Nephron (organoid): ENCODE measurements at regions not wholly inside any gene's neighbourhood (a gene's known extent, or its start where the extent isn't known, plus 50 kb on each side); places are given as distances from the start of the nearest gene placed in this dataset.

Source experiments
- H3K27ac Mint-ChIP-seq, 3 experiments: 2 replicates each; pipeline ENCODE4 v1.8.0; 2020; ENCODE audit warnings: mixed read lengths in 3 of 3, mild to moderate bottlenecking in 2 of 3, moderate library complexity in 1 of 3
- H3K27me3 Mint-ChIP-seq: 2 replicates; pipeline ENCODE4 v1.8.0; 2021; ENCODE audit warnings: low read depth, mild to moderate bottlenecking, moderate library complexity, mixed read lengths
- H3K36me3 Mint-ChIP-seq: 2 replicates; pipeline ENCODE4 v1.8.0; 2020; ENCODE audit warnings: low read depth, mixed read lengths
- H3K4me1 Mint-ChIP-seq: 2 replicates; pipeline ENCODE4 v1.8.0; 2020; ENCODE audit warnings: mixed read lengths
- H3K4me3 Mint-ChIP-seq, 3 experiments: 2 replicates each; pipeline ENCODE4 v1.8.0; 2020; ENCODE audit warnings: mild to moderate bottlenecking in 3 of 3, mixed read lengths in 3 of 3, moderate library complexity in 2 of 3
- H3K9me3 Mint-ChIP-seq: 2 replicates; pipeline ENCODE4 v1.8.0; 2020; ENCODE audit warnings: mixed read lengths
- CTCF ChIP-seq, 3 experiments: fragments of 200-600 bp; sonication (generic); IDR thresholded peaks; one replicate each; pipeline ENCODE4 v1.5.0; 2021; ENCODE audit warnings: antibody characterized with exemption in 3 of 3; ENCODE audit not compliant: unreplicated experiment in 3 of 3

GRCh38 chr5:135186662-135187522 lies 152.9 kb upstream of the PITX1 start:
- no peaks in the 10 kb centered on the region for H3K36me3 Mint-ChIP-seq
- no peak overlapping the region for H3K27ac Mint-ChIP-seq
- H3K27me3 Mint-ChIP-seq, result peaks cover 48% of the 10 kb centered on the region
- H3K4me3 Mint-ChIP-seq, result no peak overlapping the region
- H3K4me1 Mint-ChIP-seq, result peaks cover 27% of the 10 kb centered on the region
- TF ChIP-seq CTCF (IDR thresholded peaks at IDR 0.05; ENCODE audit: unreplicated experiment in 3 of 3), result no peak
- no peaks in the 10 kb centered on the region for H3K9me3 Mint-ChIP-seq

GRCh38 chr5:135185481-135186065 lies 151.5 kb upstream of the PITX1 start:
- Mint-ChIP-seq H3K27ac (no peak overlapping the region), H3K4me3 (no peak overlapping the region), H3K9me3 (no peaks in the 10 kb centered on the region), H3K27me3 (peaks cover 38% of the 10 kb centered on the region), H3K4me1 (peaks cover 20% of the 10 kb centered on the region), H3K36me3 (no peaks in the 10 kb centered on the region)
- TF ChIP-seq CTCF (IDR thresholded peaks at IDR 0.05; ENCODE audit: unreplicated experiment in 3 of 3), result no peak

- H3K4me3 Mint-ChIP-seq, result no peak overlapping the region
- no peaks in the 10 kb centered on the region for H3K36me3 Mint-ChIP-seq
- TF ChIP-seq CTCF (IDR thresholded peaks at IDR 0.05; ENCODE audit: unreplicated experiment in 3 of 3), result no peak
- H3K27ac Mint-ChIP-seq, result peak overlapping the region in 2 of 3 experiments; percentile 13 to 14
- H3K27me3 Mint-ChIP-seq, result peaks cover 29% of the 10 kb centered on the region
- H3K9me3 Mint-ChIP-seq, result no peaks in the 10 kb centered on the region
- peaks cover 11% of the 10 kb centered on the region for H3K4me1 Mint-ChIP-seq
Observed at GRCh38 chr5:135184646-135185045, 150.6 kb upstream of the PITX1 start.

- peaks cover 22% of the 10 kb centered on the region for H3K27me3 Mint-ChIP-seq
- no peak for TF ChIP-seq CTCF (IDR thresholded peaks at IDR 0.05; ENCODE audit: unreplicated experiment in 3 of 3)
- no peaks in the 10 kb centered on the region for H3K36me3 Mint-ChIP-seq
- peaks cover 7% of the 10 kb centered on the region for H3K4me1 Mint-ChIP-seq
- H3K27ac Mint-ChIP-seq, result no peak overlapping the region
- no peak overlapping the region for H3K4me3 Mint-ChIP-seq
- no peaks in the 10 kb centered on the region for H3K9me3 Mint-ChIP-seq
Observed at GRCh38 chr5:135183464-135183863, 149.4 kb upstream of the PITX1 start.

- Mint-ChIP-seq H3K4me3 (no peak overlapping the region), H3K9me3 (no peaks in the 10 kb centered on the region), H3K27ac (no peak overlapping the region), H3K36me3 (no peaks in the 10 kb centered on the region), H3K27me3 (peaks cover 25% of the 10 kb centered on the region), H3K4me1 (peaks cover 7% of the 10 kb centered on the region)
- TF ChIP-seq CTCF (IDR thresholded peaks at IDR 0.05; ENCODE audit: unreplicated experiment in 3 of 3), result no peak
Observed at GRCh38 chr5:135182675-135183074, 148.6 kb upstream of the PITX1 start.
